ENCODE measurements at regions not wholly inside any gene's neighbourhood (a gene's known extent, or its start where the extent isn't known, plus 50 kb on each side); places are given as distances from the start of the nearest gene placed in this dataset.

- H3K4me2 ChIP-seq (ENCODE audit: low read depth, low read length, poor library complexity, severe bottlenecking) = no peak overlapping the region
- H3K27me3 ChIP-seq (ENCODE audit: insufficient read depth, low read length, poor library complexity, severe bottlenecking) = no peaks in the 10 kb centered on the region
- H3K4me1 ChIP-seq (ENCODE audit: insufficient read depth, low read length, poor library complexity, severe bottlenecking) = no peaks in the 10 kb centered on the region
- no peak overlapping the region for H2AFZ ChIP-seq (ENCODE audit: low read length)
- H3F3A ChIP-seq (ENCODE audit: low read depth) = no peaks in the 10 kb centered on the region
- H3K9me3 ChIP-seq (ENCODE audit: insufficient read depth, low read depth, low read length) = no peaks in the 10 kb centered on the region
- H3K4me3 ChIP-seq (ENCODE audit: low read length, poor library complexity, severe bottlenecking) = no peak overlapping the region
- H3K79me2 ChIP-seq (ENCODE audit: insufficient read depth, low read length) = no peaks in the 10 kb centered on the region
- H3K9me2 ChIP-seq (replicated peaks; ENCODE audit: low read depth, low read length) = no peaks in the 10 kb centered on the region
- TF ChIP-seq CTCF (conservative IDR thresholded peaks at IDR 0.05; ENCODE audit: low read length) (no peak), EZH2phosphoT487 (IDR thresholded peaks at IDR 0.05; ENCODE audit: borderline replicate concordance) (no peak)
- H3K36me3 ChIP-seq (ENCODE audit: insufficient read depth, low read length) = no peaks in the 10 kb centered on the region
- H3K9ac ChIP-seq (ENCODE audit: low read depth, low read length, poor library complexity, severe bottlenecking) = no peak overlapping the region
- no peaks in the 10 kb centered on the region for H4K20me1 ChIP-seq (ENCODE audit: insufficient read depth, low read length, poor library complexity, severe bottlenecking)
Measured at GRCh38 chr16:76634847-76635697, 357.9 kb downstream of the CNTNAP4 start.

- Histone ChIP-seq H3K4me2 (ENCODE audit: low read depth, low read length, poor library complexity, severe bottlenecking) (no peak overlapping the region), H4K20me1 (ENCODE audit: insufficient read depth, low read length, poor library complexity, severe bottlenecking) (no peaks in the 10 kb centered on the region), H3K9me2 (replicated peaks; ENCODE audit: low read depth, low read length) (no peaks in the 10 kb centered on the region), H3K4me3 (ENCODE audit: low read length, poor library complexity, severe bottlenecking) (no peak overlapping the region), H3K4me1 (ENCODE audit: insufficient read depth, low read length, poor library complexity, severe bottlenecking) (no peaks in the 10 kb centered on the region), H3F3A (ENCODE audit: low read depth) (no peaks in the 10 kb centered on the region), H3K36me3 (ENCODE audit: insufficient read depth, low read length) (no peaks in the 10 kb centered on the region), H2AFZ (ENCODE audit: low read length) (no peak overlapping the region), H3K9ac (ENCODE audit: low read depth, low read length, poor library complexity, severe bottlenecking) (no peak overlapping the region), H3K27me3 (ENCODE audit: insufficient read depth, low read length, poor library complexity, severe bottlenecking) (no peaks in the 10 kb centered on the region), H3K79me2 (ENCODE audit: insufficient read depth, low read length) (no peaks in the 10 kb centered on the region), H3K9me3 (ENCODE audit: insufficient read depth, low read depth, low read length) (no peaks in the 10 kb centered on the region)
- TF ChIP-seq EZH2phosphoT487 (IDR thresholded peaks at IDR 0.05; ENCODE audit: borderline replicate concordance) (no peak), CTCF (conservative IDR thresholded peaks at IDR 0.05; ENCODE audit: low read length) (peak; percentile 46)
Measured at GRCh38 chr16:76639685-76640289, 362.6 kb downstream of the CNTNAP4 start.

GRCh38 chr16:76650582-76650981 lies 373.4 kb downstream of the CNTNAP4 start:
- H3K27me3 ChIP-seq (ENCODE audit: insufficient read depth, low read length, poor library complexity, severe bottlenecking) = no peaks in the 10 kb centered on the region
- no peaks in the 10 kb centered on the region for H3K9me2 ChIP-seq (replicated peaks; ENCODE audit: low read depth, low read length)
- H4K20me1 ChIP-seq (ENCODE audit: insufficient read depth, low read length, poor library complexity, severe bottlenecking) = no peaks in the 10 kb centered on the region
- no peak overlapping the region for H2AFZ ChIP-seq (ENCODE audit: low read length)
- H3K4me2 ChIP-seq (ENCODE audit: low read depth, low read length, poor library complexity, severe bottlenecking) = no peak overlapping the region
- no peak overlapping the region for H3K9ac ChIP-seq (ENCODE audit: low read depth, low read length, poor library complexity, severe bottlenecking)
- no peaks in the 10 kb centered on the region for H3K79me2 ChIP-seq (ENCODE audit: insufficient read depth, low read length)
- no peaks in the 10 kb centered on the region for H3K4me1 ChIP-seq (ENCODE audit: insufficient read depth, low read length, poor library complexity, severe bottlenecking)
- no peak for TF ChIP-seq CTCF (conservative IDR thresholded peaks at IDR 0.05; ENCODE audit: low read length)
- no peak for TF ChIP-seq EZH2phosphoT487 (IDR thresholded peaks at IDR 0.05; ENCODE audit: borderline replicate concordance)
- H3K9me3 ChIP-seq (ENCODE audit: insufficient read depth, low read depth, low read length) = no peaks in the 10 kb centered on the region
- no peak overlapping the region for H3K4me3 ChIP-seq (ENCODE audit: low read length, poor library complexity, severe bottlenecking)
- H3K36me3 ChIP-seq (ENCODE audit: insufficient read depth, low read length) = no peaks in the 10 kb centered on the region
- no peaks in the 10 kb centered on the region for H3F3A ChIP-seq (ENCODE audit: low read depth)
